T-cell (primary cell): ENCODE measurements at regions not wholly inside any gene's neighbourhood (a gene's known extent, or its start where the extent isn't known, plus 50 kb on each side); places are given as distances from the start of the nearest gene placed in this dataset.

ENCODE experiments used
- ATAC-seq, 4 experiments: fragments of 200-7000 bp in 3 of 4; fragments of 150-1000 bp in 1 of 4; cut with Tn5 transposase; replicated peaks in 1 of 4; 1 replicate in 3 of 4; 2 replicates in 1 of 4; pipeline ENCODE4 v1.10.0; 2021; ENCODE audit warnings: moderate library complexity in 3 of 4, mild to moderate bottlenecking in 2 of 4, moderate number of reproducible peaks in 1 of 4
- CTCF ChIA-PET, 2 donors: fragments of 300-600 bp; sonication (Branson Sonifier 250); formaldehyde crosslinking; loops; one replicate each; lab custom pipeline; 2022; ENCODE audit warnings: antibody characterized with exemption in 2 of 2; lab: Charles Lee
- POLR2A ChIA-PET, 2 donors: fragments of 300-600 bp; sonication (Branson Sonifier 250); formaldehyde crosslinking; loops; one replicate each; lab custom pipeline; 2022; ENCODE audit warnings: antibody characterized with exemption in 2 of 2; lab: Charles Lee
- DNase-seq, 35 experiments: peaks; one replicate each; pipeline versions ENCODE4 v3.0.0 to v3.0.0-alpha.2; 2013 to 2023
- H3K27ac ChIP-seq: one replicate; pipeline ENCODE4 v1.5.1; 2013; ENCODE audit warnings: low read length
- H3K27me3 ChIP-seq, 2 experiments: replicated peaks in 1 of 2; 1 replicate in 1 of 2; 2 replicates in 1 of 2; pipeline versions ENCODE4 v1.6.1 to v1.7.0; 2013; ENCODE audit warnings: low read length in 1 of 2, mixed read lengths in 1 of 2; ENCODE audit not compliant: control insufficient read depth in 2 of 2, insufficient read depth in 2 of 2; ENCODE audit errors: extremely low read depth in 1 of 2
- H3K36me3 ChIP-seq, 2 donors: 1 replicate in 1 of 2; 2 replicates in 1 of 2; pipeline versions ENCODE4 v1.6.1 to v1.7.0; 2013; ENCODE audit warnings: low read length in 1 of 2; ENCODE audit not compliant: control insufficient read depth in 2 of 2, insufficient read depth in 1 of 2; ENCODE audit errors: extremely low read depth in 1 of 2
- H3K4me1 ChIP-seq, 2 experiments: 1 replicate in 1 of 2; 2 replicates in 1 of 2; pipeline versions ENCODE4 v1.6.1 to v1.7.0; 2013; ENCODE audit warnings: low read length in 2 of 2, mixed read lengths in 1 of 2; ENCODE audit not compliant: insufficient read depth in 2 of 2, control insufficient read depth in 1 of 2; ENCODE audit errors: extremely low read depth in 1 of 2
- H3K4me3 ChIP-seq, 2 donors: 1 replicate in 1 of 2; 2 replicates in 1 of 2; pipeline versions ENCODE4 v1.5.1 to v1.7.0; 2013; ENCODE audit warnings: mild to moderate bottlenecking in 2 of 2, low read length in 1 of 2, moderate library complexity in 1 of 2; ENCODE audit not compliant: control insufficient read depth in 1 of 2; ENCODE audit errors: extremely low read depth in 1 of 2
- H3K9me3 ChIP-seq: 2 replicates; pipeline ENCODE4 v1.7.0; 2013
- H3K27ac Mint-ChIP-seq, 2 donors: one replicate each; pipeline ENCODE4 v1.8.0; 2020 to 2021; ENCODE audit warnings: mild to moderate bottlenecking in 2 of 2, mixed read lengths in 2 of 2
- H3K27me3 Mint-ChIP-seq, 2 donors: one replicate each; pipeline ENCODE4 v1.8.0; 2021 to 2022; ENCODE audit warnings: mixed read lengths in 2 of 2
- H3K36me3 Mint-ChIP-seq: one replicate; pipeline ENCODE4 v1.8.0; 2021; ENCODE audit warnings: mixed read lengths
- H3K4me1 Mint-ChIP-seq, 3 donors: one replicate each; pipeline ENCODE4 v1.8.0; 2020 to 2022; ENCODE audit warnings: mixed read lengths in 3 of 3, mild to moderate bottlenecking in 1 of 3
- H3K4me3 Mint-ChIP-seq, 3 donors: one replicate each; pipeline ENCODE4 v1.8.0; 2020 to 2022; ENCODE audit warnings: mild to moderate bottlenecking in 3 of 3, mixed read lengths in 3 of 3, moderate library complexity in 3 of 3
- H3K9me3 Mint-ChIP-seq, 3 donors: one replicate each; pipeline ENCODE4 v1.8.0; 2020 to 2022; ENCODE audit warnings: mixed read lengths in 3 of 3
- whole genome bisulfite sequencing: methylation state at CpG from one replicate; pipeline ENCODE4 v1.1.5; 2013; ENCODE audit warnings: missing lambda C conversion rate; ENCODE audit not compliant: insufficient coverage; 5-methylcytosine and 5-hydroxymethylcytosine counted together

DNA sequence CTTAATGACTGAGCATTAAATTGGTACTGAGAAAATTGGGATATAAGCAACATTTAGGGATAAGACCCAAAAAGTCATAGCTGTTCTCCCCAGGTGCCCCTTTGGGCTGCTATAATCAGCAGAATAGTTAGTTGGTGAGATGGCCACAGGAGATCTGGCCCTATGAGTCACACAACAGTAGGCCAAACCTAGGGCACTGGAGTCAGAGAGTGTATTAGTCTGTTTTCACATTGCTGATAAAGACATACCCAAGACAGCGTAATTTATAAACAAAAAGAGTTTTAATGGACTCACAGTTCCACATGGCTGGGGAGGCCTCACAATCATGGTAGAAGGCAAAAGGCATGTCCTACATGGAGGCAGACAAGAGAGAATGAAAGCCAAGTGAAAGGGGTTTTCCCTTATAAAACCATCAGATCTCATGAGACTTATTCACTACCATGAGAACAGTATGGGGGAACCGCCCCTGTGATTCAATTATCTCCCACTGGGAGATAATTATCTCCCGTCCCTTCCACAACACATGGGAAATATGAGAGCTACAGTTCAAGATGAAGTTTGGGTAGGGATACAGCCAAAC lies 338.3 kb upstream of the NR3C2 start:
- Histone ChIP-seq H3K27me3 (no peaks in the 10 kb centered on the region), H3K27ac (no peak overlapping the region), H3K4me3 (no peak overlapping the region), H3K9me3 (no peaks in the 10 kb centered on the region), H3K36me3 (no peaks in the 10 kb centered on the region), H3K4me1 (no peaks in the 10 kb centered on the region)
- Mint-ChIP-seq H3K27ac (no peak overlapping the region), H3K27me3 (no peaks in the 10 kb centered on the region), H3K4me1 (no peaks in the 10 kb centered on the region), H3K4me3 (no peak overlapping the region), H3K36me3 (no peaks in the 10 kb centered on the region), H3K9me3 (peaks cover 0 to 6% (median 0%) of the 10 kb centered on the region in 3 donors)
- ATAC-seq: no peak
- 100% methylated on average over 1 of the region's 3 CpGs for WGBS
- DNase-seq: no peak
- ChIA-PET CTCF (no interaction called here), POLR2A (no interaction called here)

DNA sequence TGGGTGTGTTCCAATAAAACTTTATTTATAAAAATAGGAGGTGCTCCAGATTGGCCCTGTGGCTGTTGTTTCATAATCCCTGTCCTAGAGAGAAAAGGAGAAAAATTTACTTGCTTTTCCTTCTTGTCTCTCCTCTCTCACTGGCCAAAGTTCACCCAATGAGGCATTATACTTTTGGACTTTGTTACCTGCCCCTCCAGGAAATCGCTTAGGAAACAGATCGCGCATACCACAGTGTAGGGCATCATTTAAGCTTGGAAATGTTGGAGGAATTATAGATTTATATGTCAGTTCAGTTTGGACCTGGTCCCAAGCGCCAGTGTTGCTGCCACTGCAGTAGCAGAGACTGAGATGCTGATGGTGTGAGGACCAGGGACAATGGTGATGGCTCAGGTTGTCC lies 337.6 kb upstream of the NR3C2 start:
- Histone ChIP-seq H3K27me3 (no peaks in the 10 kb centered on the region), H3K27ac (no peak overlapping the region), H3K4me3 (no peak overlapping the region), H3K9me3 (no peaks in the 10 kb centered on the region), H3K4me1 (no peaks in the 10 kb centered on the region), H3K36me3 (no peaks in the 10 kb centered on the region)
- ChIA-PET POLR2A (no interaction called here), CTCF (no interaction called here)
- no peaks in the 10 kb centered on the region for H3K36me3 Mint-ChIP-seq
- DNase-seq: no peak
- no peaks in the 10 kb centered on the region for H3K4me1 Mint-ChIP-seq
- WGBS: 92% methylated on average over 3 of the region's 4 CpGs
- ATAC-seq: no peak
- no peak overlapping the region for H3K27ac Mint-ChIP-seq
- H3K4me3 Mint-ChIP-seq: no peak overlapping the region
- H3K27me3 Mint-ChIP-seq: no peaks in the 10 kb centered on the region
- peaks cover 0 to 6% (median 0%) of the 10 kb centered on the region in 3 donors for H3K9me3 Mint-ChIP-seq

DNA sequence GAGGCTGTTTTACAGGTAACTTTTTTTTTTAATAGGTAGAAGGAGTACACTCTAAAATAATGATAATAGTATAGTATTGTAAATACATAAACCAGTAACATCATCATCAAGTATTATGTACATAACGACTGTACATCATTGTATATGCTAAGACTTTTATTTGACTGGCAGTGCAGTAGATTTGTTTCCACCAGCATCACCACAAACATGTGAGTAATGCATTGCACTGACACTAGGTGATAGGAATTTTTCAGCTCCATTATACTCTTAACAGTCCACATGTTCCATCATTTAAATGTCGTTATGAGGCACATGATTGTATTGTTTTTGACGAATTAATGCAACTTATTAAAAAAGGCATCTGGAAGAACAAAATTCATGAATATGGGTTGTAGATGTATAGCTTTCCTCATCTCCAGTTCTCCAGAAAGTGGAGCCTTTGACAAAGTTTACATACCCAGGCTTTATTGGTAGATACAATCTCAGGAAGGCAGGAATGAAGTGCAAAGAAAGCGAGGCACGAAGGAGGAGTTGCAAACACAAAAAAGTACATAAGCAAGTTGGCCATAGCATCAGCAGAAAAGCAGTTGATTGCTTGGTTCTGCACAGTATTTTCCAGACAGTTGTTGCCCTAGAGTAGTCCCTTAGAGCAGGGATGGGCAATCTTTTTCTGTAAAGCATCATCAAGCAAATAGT lies 336.9 kb upstream of the NR3C2 start:
- Mint-ChIP-seq H3K4me1 (no peaks in the 10 kb centered on the region), H3K27me3 (no peaks in the 10 kb centered on the region), H3K27ac (no peak overlapping the region), H3K9me3 (peaks cover 0 to 6% (median 0%) of the 10 kb centered on the region in 3 donors), H3K4me3 (no peak overlapping the region), H3K36me3 (no peaks in the 10 kb centered on the region)
- DNase-seq: no peak
- H3K27ac ChIP-seq: no peak overlapping the region
- H3K4me1 ChIP-seq: no peaks in the 10 kb centered on the region
- H3K4me3 ChIP-seq: no peak overlapping the region
- no peaks in the 10 kb centered on the region for H3K27me3 ChIP-seq
- POLR2A ChIA-PET: no interaction called here
- CTCF ChIA-PET: no interaction called here
- H3K36me3 ChIP-seq: no peaks in the 10 kb centered on the region
- H3K9me3 ChIP-seq: no peaks in the 10 kb centered on the region
- 89% methylated on average over 2 of the region's 5 CpGs for WGBS
- no peak for ATAC-seq

DNA sequence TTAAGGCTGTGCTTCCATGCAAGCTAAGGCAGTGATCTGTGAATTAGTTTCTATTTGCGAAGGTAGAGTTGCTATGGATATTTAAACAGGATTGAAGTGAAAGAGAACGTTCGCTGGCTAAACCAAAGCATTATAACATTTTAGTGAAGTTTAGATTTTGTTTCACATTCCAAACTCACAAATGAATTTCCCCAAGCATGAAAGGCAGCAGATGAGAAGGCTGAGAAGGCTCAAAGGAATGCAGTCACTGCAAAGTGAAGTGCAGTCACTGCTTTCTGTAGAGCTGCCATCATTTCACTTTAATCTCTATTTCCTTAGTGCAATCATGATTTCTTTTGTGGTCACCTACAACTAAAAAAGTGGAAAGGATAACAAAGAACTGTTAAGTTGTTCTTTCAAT lies 334.7 kb upstream of the NR3C2 start:
- Mint-ChIP-seq H3K4me3 (no peak overlapping the region), H3K36me3 (no peaks in the 10 kb centered on the region), H3K4me1 (no peaks in the 10 kb centered on the region), H3K9me3 (peaks cover 0 to 6% (median 0%) of the 10 kb centered on the region in 3 donors), H3K27ac (no peak overlapping the region), H3K27me3 (peaks cover 0 to 4% of the 10 kb centered on the region in 2 donors)
- no peak for DNase-seq
- no peak overlapping the region for H3K27ac ChIP-seq
- CTCF ChIA-PET: no interaction called here
- H3K9me3 ChIP-seq: no peaks in the 10 kb centered on the region
- POLR2A ChIA-PET: no interaction called here
- no peak overlapping the region for H3K4me3 ChIP-seq
- ATAC-seq: no peak
- WGBS: no CpG with 5 or more reads among the region's 3 CpGs
- no peaks in the 10 kb centered on the region for H3K4me1 ChIP-seq
- no peaks in the 10 kb centered on the region for H3K27me3 ChIP-seq
- H3K36me3 ChIP-seq: no peaks in the 10 kb centered on the region

DNA sequence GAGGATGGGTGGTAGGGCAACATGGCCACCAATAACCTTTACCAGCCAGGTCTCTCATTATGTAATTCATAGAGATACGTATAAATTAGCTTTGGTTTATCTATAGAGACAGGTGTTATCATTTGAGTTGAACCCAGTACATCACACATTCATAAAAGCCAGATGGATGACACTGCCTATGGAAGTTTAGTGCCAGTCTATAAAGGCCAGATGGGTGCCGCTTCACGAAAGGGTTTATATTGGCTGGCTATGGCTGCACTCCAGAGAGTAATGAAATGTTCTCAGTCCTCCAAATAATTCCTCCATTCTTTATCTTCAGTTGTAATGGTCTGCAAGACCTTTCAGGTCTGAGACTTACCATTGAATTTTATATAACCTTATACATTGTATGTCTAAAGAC lies 331.9 kb upstream of the NR3C2 start:
- ATAC-seq (no peak), DNase-seq (no peak)
- Histone ChIP-seq H3K27ac (no peak overlapping the region), H3K36me3 (no peaks in the 10 kb centered on the region), H3K27me3 (no peaks in the 10 kb centered on the region), H3K4me3 (no peak overlapping the region), H3K4me1 (no peaks in the 10 kb centered on the region), H3K9me3 (no peaks in the 10 kb centered on the region)
- H3K9me3 Mint-ChIP-seq: no peaks in the 10 kb centered on the region
- no peaks in the 10 kb centered on the region for H3K4me1 Mint-ChIP-seq
- WGBS: no CpG with 5 or more reads among the region's 3 CpGs
- ChIA-PET CTCF (no interaction called here), POLR2A (no interaction called here)
- H3K4me3 Mint-ChIP-seq: no peak overlapping the region
- peaks cover 0 to 4% of the 10 kb centered on the region in 2 donors for H3K27me3 Mint-ChIP-seq
- no peak overlapping the region for H3K27ac Mint-ChIP-seq
- H3K36me3 Mint-ChIP-seq: no peaks in the 10 kb centered on the region

DNA sequence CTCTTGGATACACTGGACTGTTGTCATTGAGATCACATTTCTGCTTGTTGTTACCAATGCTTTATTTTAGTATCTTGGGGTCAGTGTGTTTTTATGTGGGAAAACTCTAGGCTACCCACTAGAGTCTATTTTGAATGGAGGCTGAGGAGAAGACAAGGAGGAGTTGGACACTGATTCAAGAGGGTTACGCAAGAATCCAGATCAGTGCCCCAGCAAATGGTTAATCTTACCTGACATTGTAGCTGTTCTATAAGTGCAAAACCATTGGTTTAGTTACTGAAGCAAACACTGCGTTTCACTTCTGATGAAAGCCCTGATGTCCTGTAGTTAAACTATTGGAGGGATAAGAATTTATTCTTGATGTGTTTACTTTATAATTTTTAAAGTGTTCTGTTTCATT lies 331.1 kb upstream of the NR3C2 start:
- CTCF ChIA-PET: no interaction called here
- WGBS: no CpG with 5 or more reads among the region's 2 CpGs

More for the DNA sequence above, 331.1 kb upstream of the NR3C2 start:
- H3K27me3 ChIP-seq: no peaks in the 10 kb centered on the region
- H3K4me1 ChIP-seq: no peaks in the 10 kb centered on the region
- peaks cover 0 to 4% of the 10 kb centered on the region in 2 donors for H3K27me3 Mint-ChIP-seq
- H3K36me3 ChIP-seq: no peaks in the 10 kb centered on the region
- no peak for ATAC-seq
- POLR2A ChIA-PET: no interaction called here
- no peak overlapping the region for H3K27ac ChIP-seq
- H3K4me1 Mint-ChIP-seq: no peaks in the 10 kb centered on the region
- H3K9me3 Mint-ChIP-seq: no peaks in the 10 kb centered on the region
- no peaks in the 10 kb centered on the region for H3K9me3 ChIP-seq
- no peak for DNase-seq
- H3K36me3 Mint-ChIP-seq: no peaks in the 10 kb centered on the region
- no peak overlapping the region for H3K27ac Mint-ChIP-seq
- H3K4me3 Mint-ChIP-seq: no peak overlapping the region
- no peak overlapping the region for H3K4me3 ChIP-seq
